GM18873 (cell line): ENCODE measurements at regions not wholly inside any gene's neighbourhood (a gene's known extent, or its start where the extent isn't known, plus 50 kb on each side); places are given as distances from the start of the nearest gene placed in this dataset.

Experiments
- ATAC-seq: cut with Tn5 transposase; IDR thresholded peaks from one replicate; pipeline ENCODE4 v1.9.1; 2021; ENCODE audit warnings: mild to moderate bottlenecking, moderate library complexity, moderate number of reproducible peaks; ENCODE audit not compliant: unreplicated experiment, low FRiP score

- ATAC-seq = no peak
Observed at GRCh38 chr4:20504146-20504545, 196.1 kb upstream of the PACRGL start.

- ATAC-seq = no peak
Observed at GRCh38 chr4:20505927-20506326, 194.3 kb upstream of the PACRGL start.

DNA sequence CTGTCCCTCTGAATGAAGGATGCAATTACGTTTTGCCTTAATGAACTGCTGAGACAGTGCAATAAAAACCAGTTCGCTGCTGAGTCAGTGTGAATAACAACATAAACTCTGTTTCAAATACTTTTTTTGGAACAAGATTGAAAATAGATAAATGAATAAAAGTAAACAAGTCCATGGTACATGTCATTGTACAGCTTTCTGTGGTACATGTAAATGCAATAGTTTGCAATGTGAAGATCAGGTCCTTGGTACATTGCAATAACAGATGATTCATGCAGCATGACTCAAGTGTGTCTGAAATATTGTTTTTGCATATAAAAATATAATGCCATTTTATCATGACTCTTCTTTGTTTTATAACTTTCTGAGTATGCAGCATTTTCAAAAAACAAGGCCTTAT is 193.4 kb upstream of the PACRGL start:
- no peak for ATAC-seq

DNA sequence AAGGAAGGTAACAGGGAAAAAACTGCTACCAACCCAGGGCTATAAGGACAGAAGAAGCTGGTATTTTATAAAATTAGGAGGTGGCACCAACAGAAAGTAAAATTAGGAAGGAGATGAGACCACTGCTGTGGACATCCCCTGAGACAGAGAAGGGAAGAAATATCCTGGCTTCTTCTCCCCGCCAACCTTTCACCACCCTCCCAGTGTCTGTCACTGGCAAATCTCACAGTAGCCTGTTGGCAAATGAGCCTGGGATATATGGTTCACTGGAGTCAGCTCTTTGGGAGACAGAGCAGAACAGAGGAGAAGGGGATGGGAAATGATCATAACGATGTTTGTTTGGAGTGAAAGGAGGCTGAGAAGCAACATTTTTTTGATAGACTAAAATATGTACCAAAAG is 190.9 kb upstream of the PACRGL start:
- no peak for ATAC-seq

DNA sequence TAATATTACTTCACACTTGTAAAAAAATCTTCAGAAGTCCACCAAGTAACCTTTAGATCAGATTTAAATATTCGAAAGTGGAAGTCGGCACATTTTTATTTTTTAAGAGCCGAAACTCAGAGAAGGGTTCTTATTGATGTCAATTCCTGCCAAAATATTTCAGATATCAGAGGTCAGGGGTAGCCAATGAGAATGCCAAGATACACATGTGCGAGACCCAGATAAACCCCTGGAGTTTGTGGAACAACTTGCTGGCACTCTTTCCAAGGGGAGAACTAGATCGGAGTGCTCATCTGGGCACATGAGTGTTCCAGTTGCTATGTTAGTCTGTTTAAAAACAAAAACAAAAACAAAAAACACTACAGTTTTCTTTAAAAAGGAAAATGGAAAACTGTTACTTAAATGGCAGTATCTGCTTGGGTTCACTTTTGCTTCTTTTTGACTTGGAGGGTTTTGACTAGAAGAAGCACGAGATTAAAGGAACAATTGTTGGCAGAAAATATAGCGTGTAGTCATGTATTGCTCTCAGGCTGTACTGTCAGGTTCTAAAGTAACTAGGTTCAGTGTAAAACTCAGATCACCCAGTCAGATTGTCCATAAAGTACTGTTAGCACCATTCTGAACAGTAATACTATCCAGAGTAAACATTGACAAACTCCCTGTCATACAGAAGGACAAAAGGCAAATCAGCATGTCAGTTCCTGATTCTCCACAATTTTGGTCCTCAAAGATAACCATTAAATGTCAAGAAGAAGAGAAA is 188.0 kb upstream of the PACRGL start:
- no peak for ATAC-seq

GRCh38 chr4:20512985-20513384 is 187.3 kb upstream of the PACRGL start:
- ATAC-seq = no peak

GRCh38 chr4:20520901-20521300 is 179.4 kb upstream of the PACRGL start:
- no peak for ATAC-seq

GRCh38 chr4:20528508-20528907 is 171.8 kb upstream of the PACRGL start:
- ATAC-seq = no peak

DNA sequence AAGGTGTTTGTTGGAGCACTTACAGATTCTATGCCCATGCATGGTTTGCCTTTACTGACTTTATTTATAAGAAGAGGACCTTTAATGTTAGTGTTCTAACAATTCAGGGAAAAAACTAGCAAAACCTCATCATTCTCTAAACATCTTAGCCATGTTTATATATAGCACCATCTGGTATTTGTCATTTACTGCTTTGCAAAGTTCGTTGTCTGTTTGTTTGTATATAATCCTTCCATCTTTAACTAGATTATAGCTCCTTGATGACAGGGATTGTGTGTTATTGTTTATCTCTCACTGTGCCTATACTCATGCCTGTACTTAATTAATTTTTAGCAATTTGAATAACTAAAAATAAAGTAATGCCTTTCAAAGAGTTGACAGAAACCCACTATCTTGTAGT is 170.6 kb upstream of the PACRGL start:
- no peak for ATAC-seq

GRCh38 chr4:20532116-20532790 is 168.0 kb upstream of the PACRGL start:
- ATAC-seq = no peak

DNA sequence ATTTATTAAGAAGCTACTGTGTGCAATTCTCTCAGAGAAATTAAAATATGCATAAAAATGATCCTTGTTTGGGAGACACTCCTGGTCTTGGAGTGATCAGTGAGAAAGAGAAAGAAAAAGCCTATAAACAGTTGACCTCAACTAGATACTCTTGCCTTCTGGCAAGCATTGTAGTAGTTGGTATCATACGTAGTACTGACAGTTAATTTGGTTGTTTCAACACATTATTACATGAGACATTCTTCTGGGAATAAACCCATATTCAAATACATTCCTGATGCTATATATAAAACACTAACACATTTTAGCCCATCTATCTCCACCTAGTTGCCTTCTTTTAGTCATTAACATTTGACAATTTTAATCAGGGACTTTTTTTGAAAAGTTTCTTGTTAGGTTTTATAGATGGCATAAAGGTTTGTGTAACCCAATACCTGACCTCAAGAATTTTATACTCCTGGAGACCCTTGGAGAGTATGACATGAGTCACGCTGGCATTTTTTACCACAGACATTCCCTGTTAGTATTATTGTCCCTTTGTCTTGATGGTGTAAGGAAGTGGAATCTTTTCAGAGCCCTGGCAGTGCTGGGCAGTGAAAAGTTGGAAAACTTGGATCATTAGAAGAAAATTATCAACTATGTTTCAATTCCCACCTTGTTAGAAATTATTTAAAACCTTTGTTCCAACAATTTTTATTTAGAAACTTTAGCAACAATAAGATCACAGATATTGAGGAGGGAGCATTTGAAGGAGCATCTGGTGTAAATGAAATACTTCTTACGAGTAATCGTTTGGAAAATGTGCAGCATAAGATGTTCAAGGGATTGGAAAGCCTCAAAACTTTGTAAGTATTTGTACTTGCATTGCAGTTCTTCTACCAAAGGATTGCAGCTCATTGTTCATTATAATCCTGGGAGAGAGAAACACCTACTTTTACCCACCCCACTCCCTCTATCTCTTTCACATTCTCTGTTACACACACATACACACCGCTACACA is 167.1 kb upstream of the PACRGL start:
- ATAC-seq = no peak

GRCh38 chr4:20538905-20539304 is 161.4 kb upstream of the PACRGL start:
- no peak for ATAC-seq

GRCh38 chr4:20543131-20543530 is 157.1 kb upstream of the PACRGL start:
- no peak for ATAC-seq

GRCh38 chr4:20544645-20545044 is 155.6 kb upstream of the PACRGL start:
- ATAC-seq = no peak

GRCh38 chr4:20552004-20552403 is 148.3 kb upstream of the PACRGL start:
- no peak for ATAC-seq

- no peak for ATAC-seq
Observed at GRCh38 chr4:20554134-20554533, 146.1 kb upstream of the PACRGL start.

DNA sequence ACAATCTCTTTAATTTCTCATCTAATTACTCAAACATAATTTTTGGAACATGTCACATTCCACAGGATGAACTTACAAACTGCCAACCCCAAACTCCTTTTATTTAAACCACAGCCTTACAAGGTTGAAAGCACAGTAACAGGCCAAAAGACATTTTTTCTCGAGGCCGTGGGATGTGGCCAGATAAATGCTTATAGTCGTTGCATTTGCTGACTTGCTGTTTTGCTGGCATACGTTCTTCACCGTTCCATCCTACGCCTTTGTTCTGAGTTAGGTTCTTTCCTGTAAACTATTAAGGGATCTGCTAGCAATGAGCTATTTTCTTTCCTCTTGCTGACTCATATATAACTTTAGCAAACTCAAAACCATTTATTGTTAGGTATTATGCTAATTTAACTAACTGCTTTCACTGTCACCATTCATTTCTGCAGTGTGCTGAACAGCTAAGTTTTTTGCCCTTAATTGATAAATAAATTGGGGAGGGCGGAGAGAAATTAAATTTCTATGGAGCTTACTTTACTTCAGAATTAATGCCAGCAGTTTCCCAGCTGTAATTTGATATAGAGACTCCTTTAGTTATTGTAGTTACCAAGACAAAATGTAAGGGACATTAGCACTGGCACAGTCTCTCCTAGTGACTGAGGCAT is 135.1 kb upstream of the PACRGL start:
- ATAC-seq = no peak

DNA sequence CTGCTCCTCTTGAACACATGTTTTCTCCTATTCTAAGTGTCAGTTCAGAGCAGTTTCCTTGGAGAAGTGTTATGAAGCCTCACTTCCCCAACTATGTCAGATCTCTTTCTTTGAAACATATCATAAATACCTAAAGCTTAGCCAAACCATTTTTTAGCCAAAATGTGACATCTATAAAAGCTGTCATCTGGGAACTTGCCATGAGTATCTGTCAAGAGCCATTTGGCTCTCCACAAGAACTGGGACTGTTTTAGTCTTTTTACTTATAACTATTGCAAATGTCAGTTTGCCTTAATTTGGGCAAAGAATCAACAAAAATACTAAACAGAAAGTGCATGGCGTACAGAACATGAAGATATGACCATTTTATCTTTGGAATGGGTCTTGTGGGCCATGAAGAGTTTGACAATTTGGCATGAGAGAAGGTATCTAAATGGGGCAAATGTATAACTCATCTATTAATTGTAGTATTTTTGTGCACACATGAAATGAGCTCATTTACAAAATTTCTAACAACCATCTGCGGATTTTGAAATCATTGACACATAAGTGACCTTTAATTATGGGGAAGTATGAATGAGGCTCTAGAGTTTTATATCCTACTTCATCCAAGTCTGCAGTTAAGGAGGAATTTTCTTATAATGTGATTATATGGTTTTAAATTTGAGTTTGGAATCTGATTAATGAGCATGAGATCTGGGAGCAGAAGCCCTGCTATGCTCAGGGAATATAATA is 129.1 kb upstream of the PACRGL start:
- no peak for ATAC-seq

- no peak for ATAC-seq
Observed at GRCh38 chr4:20572976-20573375, 127.3 kb upstream of the PACRGL start.

DNA sequence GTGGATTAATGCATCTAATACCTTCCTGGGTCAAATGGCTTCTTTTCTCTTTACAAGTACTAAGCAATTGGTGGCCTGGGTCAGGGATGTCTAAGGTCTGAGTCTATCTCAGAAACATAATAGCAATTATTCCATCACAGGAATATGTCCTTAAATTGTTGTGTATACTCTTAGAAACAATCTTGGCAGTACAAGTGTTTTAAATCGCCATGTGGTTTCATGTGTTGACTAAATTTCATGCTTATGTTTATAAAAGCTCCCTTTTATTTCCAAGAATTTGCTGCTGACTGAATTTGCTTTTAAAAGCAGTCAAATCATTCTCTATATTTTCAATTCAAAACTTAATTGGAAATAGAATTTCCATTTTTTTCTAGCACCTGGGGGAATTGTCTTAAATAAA is 125.3 kb upstream of the PACRGL start:
- no peak for ATAC-seq
